Stimulated activated CD4-positive, alpha-beta T cell treated with anti-CD3 and anti-CD28 coated beads, Interleukin-1b, Interleukin-23, amount 100 ng/mL, for 4 hours (primary cell): ENCODE measurements at regions not wholly inside any gene's neighbourhood (a gene's known extent, or its start where the extent isn't known, plus 50 kb on each side); places are given as distances from the start of the nearest gene placed in this dataset.
"Not testable (repeated sequence)": the region's sequence is repeated elsewhere in the genome, so short reads cannot be mapped to it uniquely, and the experiment has no call there.

Source experiments
- DNase-seq, 2 donors: peaks; one replicate each; pipeline ENCODE4 v3.0.0-alpha.2; 2020; ENCODE audit warnings: low read depth in 2 of 2

GRCh38 chr2:13682540-13683272 is 949.8 kb upstream of the LRATD1 start:
- no peak for DNase-seq

GRCh38 chr2:13686262-13686661 is 946.3 kb upstream of the LRATD1 start:
- DNase-seq: no peak

- DNase-seq: no peak
Measured at GRCh38 chr2:13694673-13695072, 937.8 kb upstream of the LRATD1 start.

DNA sequence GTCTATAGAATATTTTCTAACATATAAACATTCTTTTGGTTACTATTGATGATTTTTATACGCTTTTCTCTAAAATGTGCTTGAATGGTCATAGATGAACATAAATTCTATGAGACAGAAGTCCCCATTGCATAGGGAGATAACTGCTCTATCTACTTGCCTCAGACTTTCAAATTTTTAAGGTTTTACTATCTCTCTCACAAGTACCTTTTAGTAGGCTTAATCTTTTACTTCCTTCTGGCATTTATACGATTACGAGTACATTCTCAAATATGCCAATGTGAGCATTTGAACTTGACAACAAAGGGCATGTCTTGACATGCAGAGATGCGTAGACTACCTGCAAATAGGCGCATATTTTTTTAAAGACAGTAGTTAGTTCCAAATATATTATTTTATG is 935.9 kb upstream of the LRATD1 start:
- no peak for DNase-seq

DNA sequence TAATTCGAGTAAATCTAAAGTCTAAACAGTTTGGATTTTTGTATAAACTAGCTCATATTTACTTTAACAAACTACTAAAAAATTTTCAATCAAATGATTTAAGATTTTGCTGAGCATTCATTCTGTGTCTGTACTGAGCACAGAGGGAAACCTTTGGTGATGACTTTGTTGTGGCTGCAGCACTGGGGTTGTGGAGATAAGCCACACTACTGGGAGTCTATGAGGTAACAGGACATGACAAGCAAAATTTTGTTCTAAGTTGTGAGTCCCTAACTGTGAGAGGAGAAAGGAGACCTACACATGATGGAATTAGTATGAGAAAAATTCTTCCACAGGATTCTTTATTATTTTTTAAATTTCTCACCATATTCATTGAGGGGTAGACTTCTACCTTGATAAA is 933.7 kb upstream of the LRATD1 start:
- no peak for DNase-seq

- DNase-seq: not testable (repeated sequence)
Measured at GRCh38 chr2:13699939-13700338, 932.6 kb upstream of the LRATD1 start.

GRCh38 chr2:13711154-13711553 is 921.4 kb upstream of the LRATD1 start:
- no peak for DNase-seq

- DNase-seq: no peak
Measured at GRCh38 chr2:13714466-13714865, 918.1 kb upstream of the LRATD1 start.

DNA sequence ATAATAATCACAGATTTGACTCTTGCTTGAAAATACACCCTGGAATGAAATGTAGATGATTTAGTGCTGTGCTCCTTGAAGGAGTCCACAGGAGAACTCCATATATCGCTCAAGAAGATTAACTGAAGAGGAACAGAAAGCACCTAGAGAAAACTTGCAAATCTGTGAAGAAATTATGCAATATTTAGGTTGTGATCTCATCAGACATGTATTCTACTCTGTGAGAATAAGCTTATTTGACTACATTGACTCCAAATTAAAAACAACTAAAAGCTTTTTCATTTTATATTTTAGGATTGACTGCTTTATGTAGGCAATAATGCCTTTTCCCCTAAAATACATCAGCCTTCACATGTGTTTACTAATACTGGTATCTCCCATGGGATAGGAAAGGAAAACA is 906.6 kb upstream of the LRATD1 start:
- no peak for DNase-seq

GRCh38 chr2:13745330-13745729 is 887.2 kb upstream of the LRATD1 start:
- no peak for DNase-seq

- no peak for DNase-seq
Measured at GRCh38 chr2:13751955-13752354, 880.6 kb upstream of the LRATD1 start.

GRCh38 chr2:13758412-13758811 is 874.1 kb upstream of the LRATD1 start:
- no peak for DNase-seq

DNA sequence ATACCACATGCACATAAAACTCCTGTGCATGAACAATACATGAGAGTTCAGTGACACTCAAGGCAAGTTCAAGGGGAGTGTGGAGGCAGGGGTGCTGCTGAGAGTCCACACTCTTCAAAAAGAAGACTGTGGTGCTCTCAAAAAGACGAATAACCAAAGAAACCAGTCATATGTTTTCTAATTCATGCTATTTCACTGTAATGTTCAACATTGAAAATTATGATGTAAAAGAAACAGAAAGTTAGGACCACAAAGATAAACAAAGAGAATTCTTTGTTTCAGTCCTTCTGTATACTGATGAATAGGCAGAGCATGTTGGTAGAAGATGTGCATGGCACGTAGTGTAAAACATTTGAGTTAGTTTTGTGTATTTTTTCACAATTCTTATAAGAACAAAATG is 864.2 kb upstream of the LRATD1 start:
- no peak for DNase-seq

DNA sequence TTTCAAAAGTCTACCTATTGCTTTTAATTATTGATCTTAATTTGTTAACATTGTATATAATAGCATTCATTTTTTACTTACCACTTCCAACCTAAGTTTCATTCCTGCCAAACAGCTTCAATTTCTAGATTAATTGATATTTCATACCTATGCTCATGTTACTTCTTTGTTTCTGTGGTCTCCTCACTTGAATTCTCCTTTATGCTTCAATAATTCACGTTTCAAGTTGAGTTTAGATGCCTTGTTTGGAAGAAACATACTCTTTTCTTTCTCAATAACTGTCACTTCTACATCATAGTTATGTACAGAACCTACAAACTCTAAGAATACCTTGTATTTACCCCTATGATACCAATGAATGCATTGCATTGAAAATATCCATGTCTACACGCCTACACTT is 862.2 kb upstream of the LRATD1 start:
- no peak for DNase-seq

GRCh38 chr2:13779996-13780395 is 852.5 kb upstream of the LRATD1 start:
- no peak for DNase-seq

DNA sequence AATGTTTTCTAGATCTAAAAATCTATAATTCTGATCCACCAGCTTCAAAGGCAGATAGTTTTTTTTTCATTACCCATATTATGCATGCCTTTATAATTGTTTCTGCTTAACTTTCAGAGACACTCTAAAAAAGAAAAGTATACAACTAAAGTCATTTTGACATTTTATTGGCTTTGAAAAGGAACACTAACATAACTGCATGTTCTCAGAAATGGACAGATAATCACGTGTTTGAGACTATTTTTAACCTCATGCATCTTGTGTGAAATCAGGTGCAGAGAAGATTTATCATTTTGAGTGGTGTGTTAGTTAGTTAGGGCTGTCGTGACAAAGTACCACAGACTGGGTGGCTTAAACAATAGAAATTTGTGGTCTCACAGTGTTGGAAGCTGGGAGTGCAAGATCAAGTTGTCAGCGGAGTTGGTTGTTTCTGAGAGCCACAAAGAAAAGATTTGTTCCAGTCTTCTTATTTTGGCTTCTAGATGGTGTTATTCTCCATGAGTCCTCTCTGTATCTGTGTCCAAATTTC is 841.4 kb upstream of the LRATD1 start:
- DNase-seq: no peak

GRCh38 chr2:13806539-13806938 is 826.0 kb upstream of the LRATD1 start:
- DNase-seq: no peak

GRCh38 chr2:13813236-13813635 is 819.3 kb upstream of the LRATD1 start:
- no peak for DNase-seq

- no peak for DNase-seq
Measured at GRCh38 chr2:13818002-13818401, 814.5 kb upstream of the LRATD1 start.

- DNase-seq: no peak
Measured at GRCh38 chr2:13819896-13820295, 812.6 kb upstream of the LRATD1 start.

- no peak for DNase-seq
Measured at GRCh38 chr2:13821255-13821880, 811.1 kb upstream of the LRATD1 start.

DNA sequence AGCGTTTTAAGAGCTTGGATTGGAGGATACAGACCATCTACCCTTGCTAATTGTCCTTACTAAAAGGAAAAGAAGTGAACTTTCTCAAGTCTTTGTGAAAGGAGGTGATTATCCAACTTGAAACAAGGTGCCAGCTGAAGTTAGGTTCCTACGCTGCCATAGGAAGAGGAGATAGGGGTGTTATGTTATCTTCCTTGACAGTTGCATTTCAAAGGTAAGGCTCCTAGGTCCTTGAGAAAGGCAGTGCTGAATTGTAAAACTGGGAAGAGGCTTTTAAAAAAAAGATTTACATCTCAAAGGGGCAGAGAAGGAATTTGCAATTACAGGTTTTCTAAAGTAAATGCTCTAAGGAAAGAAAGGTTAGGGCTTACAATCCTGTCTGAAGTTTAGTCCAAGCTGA is 810.2 kb upstream of the LRATD1 start:
- DNase-seq: no peak

DNA sequence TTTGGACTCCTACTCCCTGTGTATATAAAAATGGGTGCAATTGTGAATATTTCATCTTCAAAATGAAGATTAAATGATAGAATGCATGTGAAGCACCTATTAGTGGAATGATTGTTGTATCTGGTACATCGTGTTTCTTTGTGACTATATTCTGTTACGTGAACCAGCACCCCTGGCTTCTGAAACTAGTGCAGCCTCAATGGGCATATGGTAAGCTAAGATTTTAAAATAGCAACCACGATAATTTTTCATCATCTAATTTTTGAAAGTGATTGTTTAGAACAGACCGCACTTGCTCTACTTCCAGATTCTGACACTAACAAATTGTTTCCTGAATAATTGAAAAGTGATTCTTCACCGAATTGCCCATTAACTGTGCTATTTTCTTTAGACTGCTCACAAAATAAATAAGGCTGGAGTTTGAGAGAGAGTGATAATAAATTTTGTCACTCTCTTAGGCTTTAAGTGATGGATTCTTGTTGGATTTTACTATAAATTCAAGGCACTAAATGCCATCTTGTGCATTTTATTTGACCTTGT is 806.1 kb upstream of the LRATD1 start:
- no peak for DNase-seq
